Fibroblast of peridontal ligament (primary cell): ENCODE measurements at regions not wholly inside any gene's neighbourhood (a gene's known extent, or its start where the extent isn't known, plus 50 kb on each side); places are given as distances from the start of the nearest gene placed in this dataset.
"Not testable (repeated sequence)": the region's sequence is repeated elsewhere in the genome, so short reads cannot be mapped to it uniquely, and the experiment has no call there.

Experiments
- DNase-seq: peaks from one replicate; pipeline ENCODE4 v3.0.0-alpha.2; 2010; ENCODE audit errors: extremely low read depth

DNA sequence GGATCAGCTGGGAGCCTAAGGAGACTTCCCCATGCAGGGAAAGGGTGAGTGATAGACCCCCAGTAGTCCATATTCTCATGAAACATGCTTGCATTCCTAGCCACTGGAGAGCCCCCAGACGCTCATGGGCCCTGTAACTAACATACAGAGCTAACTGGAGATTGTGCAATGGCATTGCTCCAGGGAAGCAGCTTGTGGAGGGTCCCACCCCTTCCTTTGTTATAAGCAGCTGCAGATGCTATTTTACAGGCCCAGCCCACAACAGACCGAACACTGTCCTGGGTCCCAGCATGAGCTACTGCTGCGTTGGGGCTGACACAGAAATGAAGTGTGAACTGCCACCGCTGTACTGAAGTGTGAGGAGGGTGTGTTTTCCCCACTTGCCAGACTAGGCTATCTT is 1465.7 kb upstream of the DIAPH2 start:
- DNase-seq = no peak

DNA sequence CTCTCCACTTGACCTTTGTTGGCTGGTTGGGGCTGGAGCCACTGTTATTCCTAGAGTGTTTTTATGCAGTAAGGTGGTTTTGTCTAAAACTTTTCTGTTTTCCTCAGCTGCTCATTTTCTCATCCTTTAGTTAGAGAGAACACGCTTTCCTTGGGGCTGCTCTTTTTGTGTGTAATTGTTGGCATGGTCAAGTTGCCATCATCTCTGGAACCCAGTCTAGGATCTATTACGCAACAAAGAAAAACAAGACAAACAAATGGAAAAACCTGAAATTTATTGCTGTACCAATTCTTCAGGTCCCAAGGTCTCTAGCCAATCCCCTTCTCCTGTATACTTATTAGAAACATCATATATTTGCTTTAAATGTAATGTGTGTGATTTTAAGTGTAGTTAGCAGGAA is 1436.3 kb upstream of the DIAPH2 start:
- DNase-seq = no peak

DNA sequence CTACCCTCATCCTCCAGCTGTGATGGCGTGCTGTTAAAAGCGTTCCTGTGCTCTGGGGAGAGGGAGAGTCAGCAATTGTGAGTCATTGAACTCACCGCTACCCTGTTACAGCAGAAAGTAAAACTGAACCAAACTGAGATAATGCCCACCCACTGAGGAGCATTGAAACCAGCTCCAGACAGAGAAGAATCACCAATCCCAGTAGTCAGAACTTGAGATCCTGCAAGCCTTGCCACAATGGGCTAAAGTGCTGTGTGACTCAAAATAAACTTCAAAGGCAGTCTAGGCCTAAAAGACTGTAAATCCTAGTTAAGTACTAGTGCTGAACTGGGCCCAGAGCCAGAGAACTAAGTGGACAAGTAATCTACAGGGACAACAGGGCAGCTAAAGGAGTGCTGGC is 1394.2 kb upstream of the DIAPH2 start:
- DNase-seq = no peak

DNA sequence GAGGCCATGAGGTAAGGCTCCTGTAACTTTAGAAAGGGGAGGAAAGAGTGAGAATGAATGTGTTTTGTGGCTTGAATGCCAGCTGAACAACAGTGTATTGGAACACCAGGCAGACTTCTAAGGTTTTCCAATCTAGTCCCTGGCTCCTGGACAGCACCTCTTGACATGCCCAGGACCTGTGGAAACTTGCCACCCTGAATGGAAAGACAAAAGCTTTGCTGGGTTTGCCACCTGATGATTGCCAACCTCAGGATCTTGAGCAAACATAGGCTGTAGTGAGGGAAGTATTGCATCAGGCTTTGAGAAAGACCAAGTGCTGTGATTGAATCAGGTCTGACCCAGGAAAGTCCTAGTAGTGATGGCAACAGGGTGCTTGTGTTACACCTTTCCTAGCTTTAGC is 1393.1 kb upstream of the DIAPH2 start:
- no peak for DNase-seq

DNA sequence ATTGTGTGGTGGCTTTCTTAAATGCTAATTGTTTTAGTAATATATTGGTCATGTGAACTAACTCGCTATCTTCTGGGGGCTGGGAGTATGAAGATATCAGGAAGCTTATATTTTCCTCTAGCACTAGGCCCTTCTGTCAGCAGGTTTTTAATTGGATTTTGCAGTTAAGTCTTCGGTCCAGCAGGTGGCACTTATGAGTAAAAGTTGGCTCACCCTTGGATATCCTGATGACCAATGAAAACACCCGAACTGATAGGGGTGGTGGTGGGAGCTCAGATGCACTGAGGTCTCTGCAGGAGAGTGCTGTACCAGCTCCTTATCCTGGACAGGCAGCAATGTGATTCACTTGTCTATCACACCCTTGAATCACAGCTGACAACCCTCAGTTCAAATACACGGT is 1365.8 kb upstream of the DIAPH2 start:
- DNase-seq = no peak

DNA sequence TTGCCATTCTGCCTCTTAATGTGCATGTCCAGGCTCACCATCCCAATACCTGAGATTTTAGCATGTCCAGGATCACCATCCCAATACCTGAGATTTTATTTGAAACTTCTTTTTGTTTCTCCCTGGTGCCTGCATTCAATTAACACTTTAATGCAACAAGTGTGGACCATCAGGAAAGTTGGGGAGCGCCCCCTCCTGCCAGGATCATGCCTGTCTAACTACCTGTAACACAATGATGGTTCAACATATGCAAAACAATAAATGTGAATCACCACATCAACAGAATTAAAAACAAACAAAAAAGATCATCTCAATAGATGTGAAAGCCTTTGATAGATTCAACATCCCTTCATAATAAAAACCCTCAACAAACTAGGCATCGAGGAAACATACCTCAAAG is 1359.5 kb upstream of the DIAPH2 start:
- no peak for DNase-seq

DNA sequence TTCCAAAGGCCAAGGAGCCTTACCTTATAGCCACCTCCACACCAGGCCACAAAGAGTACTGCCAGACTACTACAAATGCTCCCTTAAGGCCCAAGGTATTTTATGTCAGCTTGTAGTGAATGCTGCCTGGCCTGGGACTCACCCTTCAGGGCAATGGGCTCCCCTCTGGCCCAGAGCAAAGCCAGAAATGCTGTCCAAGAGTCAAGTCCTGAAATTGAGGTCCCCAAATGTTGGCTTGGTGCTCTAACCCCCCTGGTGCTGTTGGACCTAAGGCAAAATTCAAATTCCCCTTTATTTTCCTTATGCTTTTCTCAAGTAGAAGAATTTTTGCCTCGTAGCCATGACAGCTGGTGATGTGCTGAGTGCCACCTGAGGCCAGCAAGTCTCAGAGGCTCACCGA is 1354.3 kb upstream of the DIAPH2 start:
- no peak for DNase-seq

DNA sequence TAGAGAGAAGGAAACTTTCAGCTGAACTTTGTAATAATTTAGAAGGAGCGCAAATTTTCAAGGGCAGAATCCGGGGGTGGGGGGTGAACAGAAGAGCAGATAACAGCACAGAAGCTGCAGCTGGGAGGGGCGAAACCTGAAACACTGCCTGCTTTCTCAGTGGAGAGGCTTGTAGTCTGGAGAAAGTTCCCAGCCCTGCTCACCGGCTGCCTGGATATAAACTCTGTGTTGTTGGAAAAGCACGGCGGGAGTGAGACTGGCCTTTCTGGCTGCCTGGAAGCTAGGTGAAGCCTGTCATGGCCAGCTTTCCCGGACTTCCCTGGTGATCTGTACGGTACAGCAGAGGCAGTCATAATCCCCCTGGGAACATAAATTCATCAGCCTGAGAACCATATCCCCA is 1352.1 kb upstream of the DIAPH2 start:
- no peak for DNase-seq

DNA sequence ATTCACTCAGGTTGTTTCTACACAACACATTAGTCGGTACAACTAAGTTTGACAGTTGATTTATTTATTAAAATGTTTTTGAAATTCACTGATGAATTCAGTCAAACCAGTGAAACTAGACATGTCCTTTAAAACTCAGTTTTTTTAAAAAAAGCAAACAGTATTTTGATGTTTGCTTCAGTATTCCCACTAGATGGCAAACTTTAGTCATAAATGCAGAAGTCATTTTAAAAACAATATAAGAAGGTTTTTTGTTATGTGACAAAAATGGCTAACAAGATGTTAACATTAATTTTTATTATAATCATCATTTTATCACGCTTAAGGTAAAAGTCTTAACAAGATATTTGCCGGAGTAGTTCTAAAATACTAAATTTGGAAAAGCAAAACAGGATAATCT is 1337.8 kb upstream of the DIAPH2 start:
- DNase-seq = peak; percentile 2

DNA sequence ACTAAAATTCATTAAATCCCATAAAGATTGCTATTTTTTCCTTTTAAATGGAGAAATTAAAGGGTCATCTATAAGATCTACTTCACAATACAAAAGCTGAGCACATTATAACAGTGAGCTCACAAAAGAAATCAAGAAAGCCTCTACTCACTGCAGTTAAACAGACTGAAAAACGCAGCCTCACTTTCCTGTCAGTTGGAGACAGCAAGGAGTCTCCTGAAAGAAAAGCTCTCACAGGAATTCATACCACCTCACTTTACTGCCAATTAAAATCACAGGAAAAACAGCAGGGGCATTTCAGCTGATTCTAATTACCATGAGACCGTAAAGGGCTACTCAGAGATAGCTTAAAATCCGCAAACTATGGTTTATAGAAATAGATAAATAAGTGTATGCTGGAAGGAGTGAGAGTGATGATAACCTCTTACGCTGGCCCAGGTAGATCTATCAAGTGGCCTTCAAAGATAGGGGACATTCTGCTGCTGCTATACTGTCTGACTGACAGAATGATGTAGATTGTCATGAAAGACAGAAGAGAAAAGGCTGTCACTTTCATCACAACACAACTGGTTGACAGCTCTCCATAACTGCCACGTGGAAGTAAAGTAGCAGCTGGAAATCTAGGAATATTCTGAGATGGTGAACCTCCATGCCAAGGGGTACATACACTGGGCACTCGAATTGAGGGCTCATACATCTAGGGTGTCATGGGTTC is 1333.7 kb upstream of the DIAPH2 start:
- DNase-seq = no peak

DNA sequence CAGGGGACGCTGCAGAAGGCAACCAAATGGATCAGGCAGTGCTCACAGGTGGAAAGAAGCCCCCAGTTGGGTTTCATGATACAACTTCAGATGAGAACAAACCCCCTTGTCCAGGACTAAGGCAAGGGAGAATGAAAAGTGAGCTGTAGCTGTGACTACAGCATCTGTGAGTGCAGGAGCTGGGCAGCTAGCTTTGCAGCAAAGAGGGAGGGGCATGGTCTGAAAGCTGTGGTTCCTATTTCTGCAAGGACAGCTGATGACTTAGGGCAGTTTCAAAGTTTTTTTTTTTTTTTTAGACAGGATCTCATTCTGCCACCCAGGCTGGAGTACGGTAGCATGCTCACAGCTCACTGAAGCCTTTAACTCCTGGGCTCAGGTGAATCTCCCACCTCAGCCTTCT is 1317.4 kb upstream of the DIAPH2 start:
- no peak for DNase-seq

DNA sequence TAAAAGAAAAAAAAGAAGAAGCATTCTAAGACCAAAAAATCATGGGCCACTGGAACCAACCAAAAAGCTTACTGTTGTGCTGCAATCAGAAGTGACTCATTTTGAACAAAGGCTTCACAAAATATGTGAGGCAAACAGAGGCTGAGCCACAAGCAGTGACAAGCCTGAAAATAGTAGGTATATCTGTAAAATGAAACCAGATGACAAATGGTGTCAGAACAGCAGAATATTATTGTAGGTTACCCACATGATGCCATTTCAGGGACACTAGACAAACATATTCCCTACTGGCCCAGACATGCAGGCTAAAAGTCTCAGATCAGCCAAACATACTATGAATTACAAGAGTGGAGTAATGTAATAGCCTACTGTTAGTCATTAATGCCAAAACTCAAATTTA is 1301.8 kb upstream of the DIAPH2 start:
- no peak for DNase-seq

DNA sequence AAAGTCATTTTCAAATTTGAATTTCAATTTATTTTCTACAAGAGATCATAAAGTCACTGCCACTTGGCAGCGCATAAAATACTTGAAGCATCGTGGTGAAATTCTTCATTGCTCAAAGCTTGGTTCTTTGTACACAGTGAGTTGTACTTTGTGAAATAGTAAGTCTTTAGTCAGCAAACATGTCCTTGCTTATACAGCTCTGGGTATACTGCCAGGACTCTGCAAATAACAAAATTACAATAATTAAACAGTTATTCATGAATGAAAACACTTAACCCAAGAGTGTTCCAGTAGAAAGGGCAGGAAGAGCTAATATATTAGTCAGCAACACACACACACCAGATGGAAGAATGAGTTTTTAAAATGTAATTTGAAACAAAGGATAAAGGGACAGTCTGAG is 1300.9 kb upstream of the DIAPH2 start:
- no peak for DNase-seq

DNA sequence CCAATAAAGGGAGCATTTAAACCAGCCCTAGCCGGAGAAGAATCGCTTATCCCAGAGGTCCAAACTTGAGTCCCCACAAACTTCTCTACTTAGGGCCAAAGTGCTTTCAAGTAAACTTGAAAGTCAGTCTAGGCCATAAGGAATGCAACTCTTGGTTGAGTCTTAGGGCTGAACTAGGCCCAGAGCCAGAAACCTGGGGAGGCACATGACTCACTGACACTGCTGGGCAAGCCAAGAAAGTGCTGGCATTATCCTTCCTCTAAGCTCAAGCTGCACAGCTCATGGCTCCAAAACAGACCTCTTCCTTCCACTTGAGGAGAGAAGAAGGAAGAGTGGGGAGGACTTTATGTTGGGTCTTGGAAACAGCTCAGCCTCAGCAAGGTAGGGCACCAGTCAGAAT is 1257.3 kb upstream of the DIAPH2 start:
- peak; percentile 0 for DNase-seq

DNA sequence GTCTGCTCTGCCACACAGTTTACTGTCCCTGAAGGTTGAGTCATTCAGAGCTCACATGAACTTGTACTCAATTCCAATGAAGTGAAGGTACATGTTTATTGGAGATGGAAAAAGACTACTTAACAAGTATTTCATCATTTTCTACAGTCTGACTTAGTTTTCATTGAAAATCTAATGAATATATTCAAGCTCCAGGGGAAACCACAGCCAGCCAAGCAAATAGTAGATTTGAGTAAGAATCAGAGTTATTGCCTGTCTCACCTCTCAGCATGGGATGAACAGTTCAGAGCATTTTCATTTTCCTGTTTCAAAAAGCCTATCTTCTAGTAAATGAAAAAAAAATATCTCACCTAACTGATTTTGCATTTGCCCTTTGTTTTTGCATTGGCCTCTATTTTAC is 1249.4 kb upstream of the DIAPH2 start:
- DNase-seq = no peak

DNA sequence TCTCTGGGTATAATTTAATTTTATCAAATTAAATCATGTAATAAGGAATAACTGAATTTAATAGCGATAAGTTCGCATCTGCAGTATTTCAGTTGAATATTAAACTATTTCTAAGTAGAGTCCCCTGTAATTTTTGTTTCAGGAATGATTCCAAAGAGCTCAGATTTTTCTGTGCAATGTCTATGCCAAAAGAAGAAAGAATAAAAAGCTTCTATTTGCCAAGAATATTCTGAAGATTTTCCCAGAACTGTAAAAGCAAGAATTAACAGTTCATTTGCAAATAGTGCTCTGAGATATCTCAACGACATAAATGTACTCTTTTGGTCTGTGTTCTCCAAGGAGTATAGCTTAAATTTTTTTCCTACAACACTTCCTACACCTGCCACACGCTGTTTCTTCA is 1242.8 kb upstream of the DIAPH2 start:
- no peak for DNase-seq

DNA sequence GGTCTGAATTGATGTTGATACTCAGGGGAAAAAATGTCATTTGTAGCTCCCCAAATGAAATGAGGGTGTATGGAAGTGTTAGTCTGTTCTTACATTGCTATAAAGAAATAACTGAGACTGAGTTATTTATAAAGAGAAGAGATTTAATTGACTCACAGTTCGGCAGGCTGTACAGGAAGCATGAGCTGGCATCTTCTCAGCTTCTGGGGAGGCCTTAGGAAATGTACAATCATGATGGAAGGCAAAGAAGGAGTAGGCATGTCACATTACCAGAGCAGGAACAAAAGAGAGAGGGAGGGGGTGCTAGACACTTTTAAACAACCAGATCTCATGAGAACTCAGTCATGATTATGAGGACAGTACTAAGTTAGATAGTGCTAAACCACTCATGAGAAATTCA is 1199.9 kb upstream of the DIAPH2 start:
- no peak for DNase-seq

DNA sequence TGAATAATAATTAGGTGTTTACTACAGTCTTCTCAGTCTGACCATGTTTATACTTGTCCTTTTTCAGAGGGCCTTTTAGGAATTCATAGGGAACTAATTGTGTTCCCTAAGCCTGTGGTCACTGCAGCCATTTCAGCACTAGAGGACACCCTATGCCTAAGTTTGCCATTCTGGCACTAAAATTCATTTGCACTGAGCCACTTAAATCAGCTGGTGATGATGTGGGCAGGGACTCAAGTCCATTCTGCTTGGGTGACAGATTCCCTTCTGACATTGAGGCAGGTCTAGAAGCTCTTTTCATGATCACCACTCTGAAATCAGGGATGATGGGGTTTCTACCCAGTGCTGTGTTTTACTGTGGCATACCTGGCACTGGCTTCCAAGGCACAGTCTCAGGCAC is 1178.9 kb upstream of the DIAPH2 start:
- peak; percentile 0 for DNase-seq

DNA sequence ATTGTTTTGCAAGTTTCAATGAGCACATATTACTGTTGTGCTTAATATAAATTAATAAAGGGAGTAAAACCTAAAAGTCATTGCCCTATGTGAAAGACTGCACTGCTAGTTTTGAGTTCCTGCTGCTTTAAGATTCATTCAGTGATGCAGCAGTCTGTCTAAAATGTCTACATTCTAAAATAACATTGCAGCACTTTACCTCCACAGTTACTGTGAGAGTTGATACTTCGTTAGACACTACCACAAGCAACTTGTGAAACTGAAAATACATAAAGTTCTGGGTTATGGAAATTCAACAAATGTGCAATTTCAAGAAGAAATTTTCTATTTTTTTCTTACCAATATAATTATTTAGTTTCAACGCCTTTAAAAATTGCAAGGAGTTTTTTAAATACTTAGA is 1175.2 kb upstream of the DIAPH2 start:
- DNase-seq = no peak

DNA sequence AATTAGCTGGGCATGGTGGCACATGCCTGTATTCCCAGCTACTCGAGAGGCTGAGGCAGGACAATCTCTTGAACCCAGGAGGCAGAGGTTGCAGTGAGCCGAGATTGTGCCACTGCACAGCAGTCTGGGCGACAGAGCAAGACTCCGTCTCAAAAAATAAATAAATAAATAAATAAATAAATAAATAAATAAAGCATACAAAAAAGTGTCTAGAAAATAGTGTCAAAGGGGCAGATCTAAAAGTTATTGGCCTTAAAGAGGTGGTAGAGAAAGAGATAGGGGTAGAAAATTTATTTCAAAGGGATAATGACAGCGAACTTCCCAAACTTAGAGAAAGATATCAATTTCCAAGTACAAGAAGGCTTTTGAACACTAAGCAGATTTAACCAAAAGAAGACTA is 1160.6 kb upstream of the DIAPH2 start:
- not testable (repeated sequence) for DNase-seq

DNA sequence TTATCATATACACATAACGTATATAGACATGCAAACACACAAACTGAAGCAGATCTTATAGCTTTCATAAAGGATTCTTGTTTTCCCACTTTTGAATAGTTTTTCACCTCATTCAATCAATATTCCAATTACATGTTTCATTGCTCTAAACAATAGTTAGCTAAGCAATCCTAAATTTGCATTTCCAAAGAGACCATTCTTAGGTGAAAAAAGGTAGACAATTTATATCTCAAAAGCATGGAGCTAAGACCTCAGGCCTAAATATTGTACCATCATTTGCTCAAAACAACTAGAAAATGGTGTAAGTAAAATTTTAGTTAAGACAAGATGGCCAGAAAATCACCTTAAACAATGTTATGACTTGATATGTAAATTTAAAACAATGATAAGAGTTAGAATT is 1148.5 kb upstream of the DIAPH2 start:
- no peak for DNase-seq

DNA sequence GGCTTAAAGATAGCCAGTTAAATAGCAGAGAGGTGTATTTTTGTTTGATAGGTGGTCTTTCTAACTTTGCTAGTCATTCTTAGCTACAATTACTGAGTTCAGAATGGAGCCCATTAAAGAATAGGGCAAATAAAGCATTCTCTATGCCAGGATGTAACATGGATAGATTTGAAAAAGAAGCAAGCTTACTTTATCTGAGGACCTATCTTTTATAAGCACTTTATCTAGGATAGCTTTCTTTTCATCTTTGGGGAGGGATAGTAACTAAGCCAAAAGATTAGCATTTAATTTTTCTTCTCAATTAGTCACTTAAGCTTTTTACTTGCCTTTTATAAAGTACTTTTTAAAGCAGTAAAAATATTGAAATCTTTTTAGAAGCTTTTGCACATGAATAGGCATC is 1148.0 kb upstream of the DIAPH2 start:
- no peak for DNase-seq

DNA sequence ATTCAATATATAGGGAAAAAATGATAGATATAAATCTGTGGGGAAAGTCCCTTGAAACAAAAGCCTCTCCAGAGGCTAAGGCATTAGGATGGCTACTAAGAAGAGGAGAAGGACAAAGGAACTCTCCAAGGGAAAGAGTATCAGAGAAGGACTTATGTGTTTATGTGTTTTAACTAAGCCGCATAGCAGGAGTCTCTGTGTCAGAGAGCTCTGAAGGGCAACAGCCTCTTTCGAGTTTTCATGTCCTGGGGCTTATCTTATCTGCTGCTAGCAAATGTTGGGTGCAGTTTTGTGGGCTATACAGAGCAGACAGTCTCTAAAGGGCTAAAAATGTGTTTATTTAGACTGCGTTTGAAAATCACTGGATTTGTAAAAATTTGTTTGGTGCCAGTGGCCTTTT is 1145.6 kb upstream of the DIAPH2 start:
- no peak for DNase-seq

DNA sequence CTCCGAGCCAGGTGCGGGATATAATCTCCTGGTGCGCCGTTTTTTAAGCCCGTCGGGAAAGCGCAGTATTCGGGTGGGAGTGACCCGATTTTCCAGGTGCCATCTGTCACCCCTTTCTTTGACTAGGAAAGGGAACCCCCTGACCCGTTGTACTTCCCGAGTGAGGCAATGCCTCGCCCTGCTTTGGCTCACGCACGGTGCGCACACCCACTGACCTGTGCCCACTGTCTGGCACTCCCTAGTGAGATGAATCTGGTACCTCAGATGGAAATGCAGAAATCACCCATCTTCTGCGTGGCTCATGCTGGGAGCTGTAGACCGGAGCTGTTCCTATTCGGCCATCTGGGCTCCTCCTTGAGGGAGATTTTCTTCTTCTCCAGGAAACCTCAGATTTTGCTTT is 1135.1 kb upstream of the DIAPH2 start:
- DNase-seq = not testable (repeated sequence)

DNA sequence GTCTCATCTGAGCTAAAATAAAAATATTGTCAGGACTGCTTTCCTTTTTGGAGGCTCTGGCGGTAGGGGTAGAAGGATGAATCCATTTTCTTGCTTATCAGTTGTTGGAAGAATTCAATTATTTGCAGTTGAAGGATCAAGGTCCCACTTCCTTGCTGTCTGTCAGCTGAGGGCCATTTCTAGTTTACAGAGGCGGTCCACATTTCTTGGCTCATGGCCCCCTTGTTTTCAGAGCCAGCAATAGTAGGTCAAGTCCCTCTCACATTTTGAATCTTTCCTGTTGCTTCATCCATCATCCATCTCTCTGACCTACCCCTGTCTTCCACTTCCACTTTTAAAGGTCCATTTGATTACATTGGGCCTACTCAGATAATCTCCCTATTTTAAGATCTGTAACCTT is 1099.3 kb upstream of the DIAPH2 start:
- no peak for DNase-seq
